ENCODE measurements at regions not wholly inside any gene's neighbourhood (a gene's known extent, or its start where the extent isn't known, plus 50 kb on each side); places are given as distances from the start of the nearest gene placed in this dataset.

DNA sequence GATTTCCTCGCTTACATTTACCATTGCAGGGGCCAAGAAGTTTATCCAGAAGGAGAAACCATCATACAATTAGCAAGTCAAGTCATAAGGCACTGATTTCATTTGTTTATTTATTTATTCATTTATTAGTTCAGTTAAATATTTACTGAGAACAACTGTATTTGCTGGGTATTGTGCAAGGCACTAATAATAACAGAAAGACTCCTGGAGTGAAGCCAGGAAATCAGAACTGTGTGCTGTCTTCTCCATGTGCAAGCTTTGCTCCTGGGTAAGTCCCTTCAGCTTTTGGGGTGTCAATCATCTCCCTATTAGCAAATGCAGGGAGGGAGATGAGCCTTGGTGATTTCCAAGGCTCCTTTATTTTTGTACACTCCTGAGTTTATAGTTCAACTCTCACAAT, 341.6 kb upstream of the MEIS1 start:
- WGBS, 2 donors: 88 to 91% methylated on average over 1 of the region's 1 CpG
- no peak for DNase-seq
- Histone ChIP-seq H3K27me3 (no peaks in the 10 kb centered on the region), H3K9me3 (no peaks in the 10 kb centered on the region), H3K4me3 (replicated peaks in 1 of 3) (no peak overlapping the region), H3K4me1 (no peaks in the 10 kb centered on the region), H3K27ac (no peak overlapping the region), H3K36me3 (no peaks in the 10 kb centered on the region)
- TF ChIP-seq, protein P1, sequence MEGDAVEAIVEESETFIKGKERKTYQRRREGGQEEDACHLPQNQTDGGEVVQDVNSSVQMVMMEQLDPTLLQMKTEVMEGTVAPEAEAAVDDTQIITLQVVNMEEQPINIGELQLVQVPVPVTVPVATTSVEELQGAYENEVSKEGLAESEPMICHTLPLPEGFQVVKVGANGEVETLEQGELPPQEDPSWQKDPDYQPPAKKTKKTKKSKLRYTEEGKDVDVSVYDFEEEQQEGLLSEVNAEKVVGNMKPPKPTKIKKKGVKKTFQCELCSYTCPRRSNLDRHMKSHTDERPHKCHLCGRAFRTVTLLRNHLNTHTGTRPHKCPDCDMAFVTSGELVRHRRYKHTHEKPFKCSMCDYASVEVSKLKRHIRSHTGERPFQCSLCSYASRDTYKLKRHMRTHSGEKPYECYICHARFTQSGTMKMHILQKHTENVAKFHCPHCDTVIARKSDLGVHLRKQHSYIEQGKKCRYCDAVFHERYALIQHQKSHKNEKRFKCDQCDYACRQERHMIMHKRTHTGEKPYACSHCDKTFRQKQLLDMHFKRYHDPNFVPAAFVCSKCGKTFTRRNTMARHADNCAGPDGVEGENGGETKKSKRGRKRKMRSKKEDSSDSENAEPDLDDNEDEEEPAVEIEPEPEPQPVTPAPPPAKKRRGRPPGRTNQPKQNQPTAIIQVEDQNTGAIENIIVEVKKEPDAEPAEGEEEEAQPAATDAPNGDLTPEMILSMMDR (IDR thresholded peaks at IDR 0.05): no peak
- no peak for TF ChIP-seq POLR2A (IDR thresholded peaks at IDR 0.05)
- intact Hi-C loops (cut with DNase I): no loop called here

GRCh38 chr2:66084948-66085590, 349.9 kb upstream of the MEIS1 start:
- no peaks in the 10 kb centered on the region for H3K27me3 ChIP-seq
- H3K4me1 ChIP-seq: no peaks in the 10 kb centered on the region
- H3K9me3 ChIP-seq: no peaks in the 10 kb centered on the region
- H3K36me3 ChIP-seq: no peaks in the 10 kb centered on the region
- no peak overlapping the region for H3K4me3 ChIP-seq (replicated peaks in 1 of 3)
- WGBS, 2 donors: 87 to 90% methylated on average over 8 to 9 of the region's 9 CpGs
- no peak overlapping the region for H3K27ac ChIP-seq
- TF ChIP-seq POLR2A (IDR thresholded peaks at IDR 0.05): no peak
- TF ChIP-seq, protein P1 (IDR thresholded peaks at IDR 0.05): no peak
- DNase-seq: no peak
- intact Hi-C loops (cut with DNase I): no loop called here

GRCh38 chr2:66082581-66082980, 352.3 kb upstream of the MEIS1 start:
- TF ChIP-seq POLR2A (IDR thresholded peaks at IDR 0.05): no peak
- TF ChIP-seq, protein P1 (IDR thresholded peaks at IDR 0.05): no peak
- no peaks in the 10 kb centered on the region for H3K4me1 ChIP-seq
- H3K27me3 ChIP-seq: no peaks in the 10 kb centered on the region
- H3K36me3 ChIP-seq: no peaks in the 10 kb centered on the region
- no peak overlapping the region for H3K4me3 ChIP-seq (replicated peaks in 1 of 3)
- no peaks in the 10 kb centered on the region for H3K9me3 ChIP-seq
- DNase-seq: no peak
- intact Hi-C loops (cut with DNase I): no loop called here
- 75 to 83% methylated on average over 1 of the region's 1 CpG for WGBS, 2 donors
- H3K27ac ChIP-seq: no peak overlapping the region

DNA sequence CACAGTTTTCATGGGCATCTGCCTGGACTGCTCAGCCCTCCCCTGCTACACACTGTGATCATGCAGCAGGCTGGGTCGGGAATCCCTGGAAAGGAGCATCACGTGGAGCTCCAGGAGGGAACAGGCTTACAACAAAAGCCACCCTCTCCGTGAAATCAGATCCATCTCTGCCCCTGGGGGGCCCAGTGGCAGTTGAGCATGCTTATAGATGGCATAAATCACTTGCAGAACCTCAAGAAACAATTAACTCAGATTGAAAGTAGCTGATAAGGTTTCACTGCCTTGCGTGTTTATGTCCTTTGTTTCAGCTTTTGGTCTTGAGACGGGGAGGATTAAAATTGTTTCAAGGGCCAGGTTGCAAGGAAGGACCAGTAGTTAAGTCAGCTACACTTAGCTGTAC, 354.8 kb upstream of the MEIS1 start:
- WGBS, 2 donors: 61 to 66% methylated on average over 5 of the region's 5 CpGs
- H3K4me3 ChIP-seq (replicated peaks in 1 of 3): no peak overlapping the region
- TF ChIP-seq, protein P1 (IDR thresholded peaks at IDR 0.05): no peak
- TF ChIP-seq POLR2A (IDR thresholded peaks at IDR 0.05): no peak
- no peak overlapping the region for H3K27ac ChIP-seq
- no peak for DNase-seq
- intact Hi-C loops (cut with DNase I): no loop called here
- H3K9me3 ChIP-seq: no peaks in the 10 kb centered on the region
- no peaks in the 10 kb centered on the region for H3K4me1 ChIP-seq
- H3K27me3 ChIP-seq: no peaks in the 10 kb centered on the region
- H3K36me3 ChIP-seq: no peaks in the 10 kb centered on the region

DNA sequence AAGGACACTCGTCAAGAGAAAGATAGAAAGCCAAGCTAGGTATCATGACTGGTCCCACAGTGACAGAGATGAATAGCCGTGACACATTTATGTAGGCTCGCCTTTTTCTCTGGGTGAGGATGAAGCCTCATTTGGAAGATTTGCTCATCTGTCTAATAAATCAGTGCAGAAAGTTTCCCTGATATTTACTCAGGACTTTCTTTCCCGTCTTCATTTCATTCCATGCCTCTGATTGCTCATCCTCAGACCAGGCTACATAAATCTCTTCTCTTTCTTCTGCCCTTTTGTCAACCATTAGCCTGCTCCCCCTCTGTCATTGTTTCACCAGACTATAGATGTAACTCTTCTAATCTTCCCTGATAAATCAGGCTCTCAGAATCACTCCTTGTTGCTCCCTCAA, 361.8 kb upstream of the MEIS1 start:
- H3K27ac ChIP-seq: no peak overlapping the region
- WGBS, 2 donors: 88 to 94% methylated on average over 4 of the region's 4 CpGs
- H3K36me3 ChIP-seq: no peaks in the 10 kb centered on the region
- no peak overlapping the region for H3K4me3 ChIP-seq (replicated peaks in 1 of 3)
- H3K27me3 ChIP-seq: no peaks in the 10 kb centered on the region
- H3K4me1 ChIP-seq: no peaks in the 10 kb centered on the region
- TF ChIP-seq POLR2A (IDR thresholded peaks at IDR 0.05): no peak
- TF ChIP-seq, protein P1 (IDR thresholded peaks at IDR 0.05): no peak
- DNase-seq: no peak
- no peaks in the 10 kb centered on the region for H3K9me3 ChIP-seq
- intact Hi-C loops (cut with DNase I): no loop called here
